ENCODE measurements at regions not wholly inside any gene's neighbourhood (a gene's known extent, or its start where the extent isn't known, plus 50 kb on each side); places are given as distances from the start of the nearest gene placed in this dataset.

DNA sequence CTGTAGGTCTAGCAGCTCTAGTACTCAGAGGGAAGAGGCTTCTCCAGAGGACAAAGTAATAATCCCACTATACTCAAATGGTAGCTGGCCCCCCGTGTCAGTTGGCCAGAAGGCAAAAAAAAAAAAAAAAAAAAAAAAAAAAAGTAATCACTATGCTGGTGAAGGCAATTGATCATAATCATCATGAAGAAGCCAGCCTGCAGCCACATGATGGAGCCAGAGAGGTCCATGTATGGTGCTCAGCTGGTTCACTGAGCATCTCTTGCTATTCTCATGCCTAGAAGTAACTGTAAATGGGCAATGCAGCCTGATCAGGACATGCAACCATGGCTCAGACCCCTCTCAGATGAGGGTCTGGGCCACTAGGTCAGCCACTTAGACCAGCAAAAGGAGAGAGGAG, 378.8 kb downstream of the MED13L start:
- Histone ChIP-seq H3K36me3 (no peaks in the 10 kb centered on the region), H3K27me3 (0 out of 2 replicates have a peak, but pooled peaks cover 5% of the 10 kb centered on the region), H3K9me3 (no peaks in the 10 kb centered on the region; the same call in 1 of the 2 replicates), H3K4me3 (no peak overlapping the region)
- no peak for DNase-seq

DNA sequence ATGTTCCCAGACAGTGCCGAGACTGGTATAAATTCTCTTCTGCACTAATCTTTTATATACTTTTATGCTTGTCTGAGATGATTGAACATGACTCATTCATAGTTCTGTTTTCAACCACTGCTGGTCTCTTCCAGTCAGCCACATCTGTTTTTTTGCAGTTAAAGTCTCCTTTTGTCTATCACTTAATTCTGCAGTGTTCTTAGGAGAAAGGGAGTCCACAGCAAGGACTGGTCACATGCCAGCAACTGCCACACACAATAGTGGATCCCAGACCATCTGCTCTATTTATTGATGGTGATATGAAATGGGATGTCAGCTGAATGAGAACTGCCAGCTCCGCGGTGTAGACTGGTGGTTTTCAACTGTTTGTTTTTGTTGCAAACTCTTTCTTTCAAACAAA, 379.8 kb downstream of the MED13L start:
- H3K27me3 ChIP-seq = 0 out of 2 replicates have a peak, but pooled peaks cover 3% of the 10 kb centered on the region
- no peak for DNase-seq
- H3K9me3 ChIP-seq = no peaks in the 10 kb centered on the region; the same call in 1 of the 2 replicates
- no peaks in the 10 kb centered on the region for H3K36me3 ChIP-seq
- H3K4me3 ChIP-seq = no peak overlapping the region

DNA sequence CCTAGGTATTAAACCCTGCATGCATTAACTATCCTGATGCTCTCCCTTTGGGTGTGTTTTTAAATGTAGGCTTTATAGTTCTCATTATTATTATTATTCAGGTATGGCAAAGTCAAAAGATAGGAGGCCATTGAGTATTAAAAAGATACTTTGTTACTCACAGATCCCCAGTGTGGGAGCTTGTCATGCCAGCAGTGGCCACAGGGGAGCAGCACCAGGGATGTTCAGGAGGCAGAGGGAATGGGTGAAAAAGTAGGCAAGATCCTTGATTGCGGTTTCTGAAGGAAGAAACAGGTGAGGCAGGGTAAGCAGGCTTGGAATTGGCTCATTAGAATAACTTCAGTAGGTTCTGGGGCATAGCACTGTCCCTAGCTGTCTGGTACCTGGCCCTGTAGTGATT, 382.2 kb downstream of the MED13L start:
- H3K4me3 ChIP-seq = no peak overlapping the region
- no peak for DNase-seq
- no peaks in the 10 kb centered on the region; the same call in 1 of the 2 replicates for H3K9me3 ChIP-seq
- H3K27me3 ChIP-seq = no peaks in the 10 kb centered on the region
- no peaks in the 10 kb centered on the region for H3K36me3 ChIP-seq

DNA sequence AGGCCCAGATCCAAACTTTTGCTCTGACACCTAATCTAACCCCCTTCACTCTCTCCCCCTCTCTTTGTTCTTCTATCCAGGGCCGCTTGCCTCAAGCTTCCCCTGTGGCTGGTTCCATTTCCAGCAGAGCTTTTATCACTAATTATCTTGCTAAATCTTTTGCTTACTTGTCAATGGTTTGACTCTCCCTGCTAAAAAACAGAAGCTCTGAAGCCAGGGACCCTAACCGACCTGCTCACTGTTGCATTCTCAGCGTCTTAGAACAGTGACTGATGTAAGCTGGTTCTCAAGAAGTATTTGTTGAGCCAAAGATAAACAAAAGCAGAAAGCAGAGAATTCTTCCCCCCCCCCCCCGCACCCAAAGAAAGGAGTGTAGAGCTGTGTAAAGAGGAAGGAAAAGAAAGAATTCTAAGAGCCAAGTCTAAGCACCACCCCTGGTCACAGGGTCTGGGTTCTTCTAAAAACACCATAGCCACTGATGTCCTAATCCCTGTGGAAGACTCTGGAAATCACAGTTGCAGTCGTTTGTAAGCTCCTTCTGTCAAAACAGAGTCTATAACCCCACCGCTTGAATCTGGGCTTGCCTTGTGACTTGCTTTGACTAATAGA, 385.8 kb downstream of the MED13L start:
- Histone ChIP-seq H3K9me3 (no peaks in the 10 kb centered on the region; the same call in 1 of the 2 replicates), H3K4me3 (no peak overlapping the region), H3K36me3 (no peaks in the 10 kb centered on the region), H3K27me3 (no peaks in the 10 kb centered on the region)
- DNase-seq = no peak

DNA sequence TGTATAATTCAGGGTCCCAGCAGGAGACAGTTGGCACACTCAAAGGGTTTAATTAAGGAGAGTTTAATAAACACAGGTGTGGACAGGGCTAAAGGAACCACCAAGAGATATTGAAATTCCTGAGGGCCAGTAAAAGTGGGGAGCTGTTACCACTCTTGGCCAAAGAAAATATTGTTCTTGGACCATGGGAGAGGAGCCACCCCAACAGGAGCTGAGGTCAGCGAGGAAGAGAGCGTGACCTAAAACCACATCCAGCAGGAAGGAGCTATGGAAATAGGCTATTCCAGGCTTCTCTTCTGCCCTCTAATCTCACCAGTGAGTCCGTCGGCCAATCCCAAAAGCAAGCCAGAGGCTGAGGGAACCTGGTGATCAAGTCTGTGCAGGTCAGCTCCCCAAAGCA, 390.8 kb downstream of the MED13L start:
- no peak for DNase-seq

DNA sequence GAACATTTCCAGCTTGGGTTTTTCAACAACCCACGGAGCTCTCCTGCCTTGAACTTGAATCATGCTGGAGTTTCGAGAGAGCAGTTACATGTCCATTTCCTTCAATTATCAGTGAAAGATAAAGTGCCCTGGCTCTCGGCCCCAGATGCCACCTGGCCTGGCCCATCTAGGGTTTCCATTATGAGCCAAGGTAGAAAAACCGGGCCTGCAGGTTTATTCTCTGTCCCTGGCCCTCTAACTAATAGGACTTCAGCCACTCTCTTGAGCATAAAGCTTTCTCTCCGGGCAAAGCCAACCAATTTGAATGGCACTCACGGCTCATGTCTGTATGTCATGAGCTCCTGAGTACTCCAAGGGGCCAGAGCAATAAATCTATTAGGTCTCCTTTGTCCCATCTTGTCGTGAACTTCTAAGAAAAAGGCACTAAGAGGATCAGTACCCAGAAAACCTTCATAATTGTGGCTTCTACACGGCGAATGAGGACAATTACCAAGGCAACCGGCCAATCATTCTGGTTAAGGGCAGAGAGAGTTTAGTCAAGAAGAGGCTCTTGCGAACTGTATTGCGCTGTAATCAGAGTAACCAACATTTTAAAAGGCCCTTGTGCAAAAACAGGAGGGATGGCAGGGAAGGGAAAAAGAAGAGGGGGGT, 392.3 kb downstream of the MED13L start:
- Histone ChIP-seq H3K9me3 (no peaks in the 10 kb centered on the region), H3K4me3 (no peak overlapping the region), H3K36me3 (no peaks in the 10 kb centered on the region), H3K27me3 (no peaks in the 10 kb centered on the region)
- DNase-seq = no peak

More for the DNA sequence above, 390.8 kb downstream of the MED13L start:
- H3K4me3 ChIP-seq = no peak overlapping the region
- H3K9me3 ChIP-seq = no peaks in the 10 kb centered on the region
- H3K27me3 ChIP-seq = no peaks in the 10 kb centered on the region
- H3K36me3 ChIP-seq = no peaks in the 10 kb centered on the region

DNA sequence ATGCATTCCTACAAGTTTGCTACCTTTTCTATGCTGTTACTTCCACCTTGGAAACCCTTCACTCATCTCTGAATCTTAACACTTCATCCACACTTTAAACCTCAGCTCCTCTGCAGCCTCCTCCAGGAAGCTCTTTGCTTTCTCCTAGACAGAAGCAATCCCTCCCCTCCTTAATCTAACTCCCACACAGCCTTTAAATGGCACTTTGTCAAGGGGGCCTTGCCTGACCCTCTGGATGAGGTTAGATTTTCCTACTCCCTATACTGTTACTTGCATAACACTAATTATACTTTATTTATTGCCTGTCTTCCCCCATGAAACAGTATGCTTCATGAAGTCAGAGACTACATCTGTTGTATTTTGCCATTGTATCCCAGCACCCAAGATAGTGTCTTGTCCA, 394.6 kb downstream of the MED13L start:
- Histone ChIP-seq H3K27me3 (no peaks in the 10 kb centered on the region; the same call in 1 of the 2 replicates), H3K4me3 (no peak overlapping the region), H3K36me3 (no peaks in the 10 kb centered on the region), H3K9me3 (no peaks in the 10 kb centered on the region)
- no peak for DNase-seq

DNA sequence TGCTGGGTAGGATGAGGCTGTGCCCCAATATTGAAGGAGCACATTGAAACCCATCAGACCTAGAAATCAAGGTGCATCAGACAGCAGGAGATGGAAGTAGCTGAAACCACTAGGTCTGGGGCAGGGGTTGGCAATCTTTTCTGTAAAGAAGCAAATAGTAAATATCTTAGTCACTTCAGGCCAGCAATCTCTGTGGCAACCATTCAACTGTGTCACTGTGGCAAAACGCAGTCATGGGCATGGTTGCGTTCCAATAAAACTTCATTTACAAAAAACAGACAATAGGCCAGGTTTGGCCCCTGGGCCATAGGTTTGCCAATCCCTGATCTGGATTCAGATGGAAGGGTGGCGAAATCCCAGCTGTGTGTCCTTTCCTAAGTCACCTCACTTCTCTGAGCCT, 397.3 kb downstream of the MED13L start:
- no peak for DNase-seq
- no peaks in the 10 kb centered on the region for H3K9me3 ChIP-seq
- no peaks in the 10 kb centered on the region; the same call in 1 of the 2 replicates for H3K27me3 ChIP-seq
- no peaks in the 10 kb centered on the region for H3K36me3 ChIP-seq
- H3K4me3 ChIP-seq = no peak overlapping the region

DNA sequence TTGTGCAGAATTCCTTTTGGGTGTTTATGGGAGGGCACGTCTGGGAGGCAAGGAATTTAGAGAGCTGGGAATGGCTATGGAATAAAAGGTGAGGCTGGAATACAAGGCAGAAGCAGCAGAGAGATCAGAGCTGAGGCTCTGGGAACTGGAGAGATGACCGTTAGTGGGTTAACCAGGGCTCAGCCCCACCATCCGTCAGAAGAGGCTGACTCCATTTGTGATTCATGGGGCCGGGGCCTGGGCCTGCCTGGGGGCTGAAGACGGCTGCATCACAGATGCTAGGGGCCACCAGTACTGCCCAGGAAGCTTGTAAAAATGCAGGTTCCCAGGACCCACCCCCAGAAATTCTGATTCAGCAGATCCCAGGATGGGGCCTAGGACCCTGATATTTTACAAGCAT, 398.1 kb downstream of the MED13L start:
- no peaks in the 10 kb centered on the region for H3K36me3 ChIP-seq
- no peak overlapping the region for H3K4me3 ChIP-seq
- H3K27me3 ChIP-seq = no peaks in the 10 kb centered on the region; the same call in 1 of the 2 replicates
- no peak for DNase-seq
- no peaks in the 10 kb centered on the region for H3K9me3 ChIP-seq

DNA sequence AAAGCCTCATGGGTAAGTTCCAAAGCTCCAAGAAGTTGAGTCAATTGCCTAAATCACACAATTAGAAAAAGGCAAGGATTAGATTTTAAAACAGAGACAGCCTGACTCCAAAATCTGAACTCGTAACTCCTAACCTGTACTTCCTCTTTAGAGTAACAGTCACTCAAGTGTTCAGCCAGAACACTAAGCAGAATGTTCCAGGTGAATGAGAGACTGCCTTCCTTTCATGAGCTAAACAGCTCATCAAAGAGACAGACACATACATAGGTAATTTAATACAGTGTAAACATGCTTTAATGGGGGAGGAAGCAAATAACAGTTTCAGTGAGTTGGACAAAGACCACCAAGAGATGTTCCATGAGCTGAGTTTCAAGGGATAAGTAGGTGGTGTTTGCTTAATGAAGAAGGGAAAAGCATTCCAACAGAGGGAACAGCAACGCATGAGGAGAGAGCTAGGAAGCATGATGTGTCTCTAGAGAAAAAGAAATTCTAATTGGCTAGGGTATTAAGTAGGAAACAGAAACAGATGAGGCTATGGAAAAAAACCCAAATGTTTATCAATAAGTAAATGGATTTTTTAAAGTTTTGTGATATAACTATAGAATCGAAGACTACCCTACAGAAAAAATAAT, 403.9 kb downstream of the MED13L start:
- peaks cover 4% of the 10 kb centered on the region; the same call in 1 of the 2 replicates for H3K27me3 ChIP-seq
- H3K36me3 ChIP-seq = no peaks in the 10 kb centered on the region
- H3K9me3 ChIP-seq = no peaks in the 10 kb centered on the region
- DNase-seq = no peak
- H3K4me3 ChIP-seq = no peak overlapping the region

DNA sequence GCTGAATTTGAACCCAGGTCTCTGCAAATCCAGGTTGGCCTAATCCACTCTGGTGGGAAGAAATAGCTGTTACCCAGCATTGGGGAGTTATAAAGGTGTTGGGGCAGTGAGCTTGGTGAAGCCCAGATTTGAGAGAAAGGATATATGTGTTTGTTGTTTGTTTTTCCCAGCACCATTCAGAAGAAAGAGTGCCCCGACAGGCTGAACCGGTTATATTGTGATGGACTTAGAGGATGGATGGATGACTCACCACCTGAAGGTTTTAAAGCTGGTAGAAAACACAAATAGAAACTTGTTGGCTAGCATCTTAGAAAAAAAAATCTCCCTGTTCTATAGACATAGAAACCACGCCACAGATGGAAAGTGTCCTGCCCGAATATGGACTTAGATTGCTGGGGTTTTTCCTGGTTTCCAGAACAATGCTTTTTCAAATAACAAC, 404.6 kb downstream of the MED13L start:
- no peaks in the 10 kb centered on the region for H3K36me3 ChIP-seq
- no peak for DNase-seq
- H3K4me3 ChIP-seq = no peak overlapping the region
- H3K9me3 ChIP-seq = no peaks in the 10 kb centered on the region
- H3K27me3 ChIP-seq = 0 out of 2 replicates have a peak, but pooled peaks cover 4% of the 10 kb centered on the region

DNA sequence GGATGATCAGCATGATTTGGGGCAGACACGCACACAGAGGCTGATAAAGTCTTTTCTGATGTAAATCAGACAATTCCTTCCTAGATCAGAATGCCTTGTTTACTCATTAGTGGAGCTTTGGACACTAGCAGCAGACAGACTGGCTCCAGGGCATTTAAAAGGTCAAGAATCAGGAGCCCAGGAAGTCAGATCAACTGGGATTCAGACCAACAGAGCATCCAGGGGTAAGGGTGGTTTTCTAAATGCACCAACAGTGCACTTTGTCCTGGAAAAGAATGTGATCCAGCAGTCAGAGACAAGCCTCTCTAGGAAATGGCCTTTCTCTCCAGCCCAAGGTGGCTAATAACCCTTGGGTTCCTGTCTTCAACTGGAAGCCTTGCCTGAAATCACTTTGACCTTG, 405.3 kb downstream of the MED13L start:
- Histone ChIP-seq H3K36me3 (no peaks in the 10 kb centered on the region), H3K4me3 (no peak overlapping the region), H3K27me3 (0 out of 2 replicates have a peak, but pooled peaks cover 4% of the 10 kb centered on the region), H3K9me3 (no peaks in the 10 kb centered on the region)
- no peak for DNase-seq

DNA sequence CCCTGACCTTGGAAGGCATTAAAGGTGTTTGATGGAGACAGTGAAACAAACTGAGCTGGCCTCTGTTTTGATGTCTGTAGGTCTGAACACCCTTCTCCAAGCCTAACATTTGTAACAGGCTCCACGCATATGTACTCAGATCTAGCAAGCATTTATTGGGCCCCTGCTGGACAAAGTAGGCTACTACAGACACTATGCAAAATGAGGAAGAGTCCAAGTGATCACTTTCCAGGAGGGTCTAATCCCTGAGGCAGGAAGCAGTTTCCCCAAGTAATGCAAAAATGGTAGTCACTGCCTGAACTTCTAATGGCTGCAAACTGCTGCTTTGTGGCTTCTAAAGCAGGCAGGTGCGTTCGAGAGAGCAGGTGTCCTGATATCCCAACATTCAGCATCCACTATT, 405.8 kb downstream of the MED13L start:
- Histone ChIP-seq H3K9me3 (no peaks in the 10 kb centered on the region), H3K4me3 (no peak overlapping the region), H3K27me3 (0 out of 2 replicates have a peak, but pooled peaks cover 4% of the 10 kb centered on the region), H3K36me3 (no peaks in the 10 kb centered on the region)
- no peak for DNase-seq

DNA sequence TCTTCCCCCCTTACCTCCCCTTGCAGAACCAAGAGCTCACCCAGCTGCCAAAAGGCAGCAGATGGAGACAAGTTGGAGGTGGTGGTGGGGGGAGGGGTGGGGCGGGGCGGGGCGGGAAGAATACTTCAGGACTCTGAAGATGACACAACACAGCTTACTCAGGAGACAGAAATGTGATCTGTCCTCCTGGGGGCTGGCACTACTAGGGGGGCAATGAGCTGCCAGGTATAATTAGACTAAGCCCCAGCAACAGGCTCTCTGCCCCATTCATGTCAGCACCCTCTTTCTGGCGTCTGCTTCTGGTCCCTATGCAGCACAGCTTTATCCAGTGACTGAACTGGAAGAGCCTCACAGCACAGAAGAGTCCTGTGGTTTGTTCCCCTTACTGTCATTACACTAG, 407.0 kb downstream of the MED13L start:
- Histone ChIP-seq H3K36me3 (no peaks in the 10 kb centered on the region), H3K4me3 (no peak overlapping the region), H3K27me3 (0 out of 2 replicates have a peak, but pooled peaks cover 4% of the 10 kb centered on the region), H3K9me3 (no peaks in the 10 kb centered on the region)
- DNase-seq = no peak

DNA sequence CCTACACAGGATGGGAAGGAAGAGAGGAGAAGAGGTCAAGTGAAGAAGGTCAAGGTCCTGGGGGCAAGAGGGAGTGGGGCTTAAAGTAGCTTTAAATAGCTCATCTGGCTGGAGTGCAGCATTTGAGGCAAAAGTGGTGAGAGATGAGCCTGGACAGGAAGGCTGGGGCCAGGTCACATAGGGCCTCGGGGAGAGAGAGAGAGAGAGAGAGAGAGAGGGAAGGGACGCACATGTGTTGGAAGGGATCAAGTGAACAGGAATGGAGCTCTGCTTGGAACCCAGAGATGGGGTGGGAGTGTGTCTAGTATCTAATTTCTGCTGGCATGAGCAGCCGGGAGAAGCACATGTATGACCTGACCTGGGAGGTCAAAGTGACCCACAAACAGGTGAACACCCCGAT, 407.5 kb downstream of the MED13L start:
- no peaks in the 10 kb centered on the region for H3K36me3 ChIP-seq
- no peak overlapping the region for H3K4me3 ChIP-seq
- no peaks in the 10 kb centered on the region for H3K9me3 ChIP-seq
- DNase-seq = no peak
- H3K27me3 ChIP-seq = 0 out of 2 replicates have a peak, but pooled peaks cover 4% of the 10 kb centered on the region

DNA sequence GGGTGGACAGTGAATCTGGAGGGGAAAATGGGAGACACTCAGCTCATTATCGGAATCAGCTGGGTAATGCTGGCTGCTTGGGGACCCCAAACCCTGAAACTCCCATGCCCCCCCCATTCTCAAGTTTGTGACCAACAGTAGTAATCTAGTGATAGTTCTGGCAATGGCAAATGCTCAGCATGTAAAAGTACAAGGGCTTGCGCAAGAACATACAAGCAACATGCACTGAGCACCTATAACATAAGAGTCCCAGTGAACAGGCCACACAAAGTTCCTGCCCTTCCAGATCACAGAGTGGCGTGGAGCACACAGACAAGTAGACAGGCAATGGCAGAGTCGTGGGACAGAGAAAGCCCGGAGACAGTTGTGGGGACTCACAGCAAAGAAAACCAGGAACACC, 407.9 kb downstream of the MED13L start:
- no peaks in the 10 kb centered on the region for H3K9me3 ChIP-seq
- 0 out of 2 replicates have a peak, but pooled peaks cover 4% of the 10 kb centered on the region for H3K27me3 ChIP-seq
- DNase-seq = no peak
- H3K36me3 ChIP-seq = no peaks in the 10 kb centered on the region
- no peak overlapping the region for H3K4me3 ChIP-seq

DNA sequence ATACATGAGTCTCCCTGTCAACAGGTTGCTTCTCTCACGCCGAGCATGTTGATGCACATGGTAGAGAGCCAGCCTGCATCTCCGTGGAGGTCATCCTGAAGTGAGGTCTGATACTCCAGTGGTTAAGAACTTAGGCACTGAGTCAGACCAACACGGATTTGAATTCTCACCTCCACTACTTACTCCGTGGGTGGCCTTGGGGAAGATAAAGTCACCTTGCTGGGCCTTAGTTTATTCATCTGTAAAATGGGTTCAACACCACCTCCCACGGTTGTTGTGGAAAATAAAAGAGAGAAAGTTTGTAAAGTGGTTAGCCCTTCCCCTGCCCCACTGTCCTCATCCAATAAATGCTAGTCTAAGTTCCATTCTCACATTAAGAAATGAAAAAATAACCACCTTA, 408.9 kb downstream of the MED13L start:
- Histone ChIP-seq H3K9me3 (no peaks in the 10 kb centered on the region), H3K27me3 (0 out of 2 replicates have a peak, but pooled peaks cover 4% of the 10 kb centered on the region), H3K36me3 (no peaks in the 10 kb centered on the region), H3K4me3 (no peak overlapping the region)
- no peak for DNase-seq
